ENCODE measurements at regions not wholly inside any gene's neighbourhood (a gene's known extent, or its start where the extent isn't known, plus 50 kb on each side); places are given as distances from the start of the nearest gene placed in this dataset.

- DNase-seq (ENCODE audit: low read depth): no peak
Measured at GRCh38 chr16:6133009-6133557, 1035.5 kb upstream of the EEF2KMT start.

DNA sequence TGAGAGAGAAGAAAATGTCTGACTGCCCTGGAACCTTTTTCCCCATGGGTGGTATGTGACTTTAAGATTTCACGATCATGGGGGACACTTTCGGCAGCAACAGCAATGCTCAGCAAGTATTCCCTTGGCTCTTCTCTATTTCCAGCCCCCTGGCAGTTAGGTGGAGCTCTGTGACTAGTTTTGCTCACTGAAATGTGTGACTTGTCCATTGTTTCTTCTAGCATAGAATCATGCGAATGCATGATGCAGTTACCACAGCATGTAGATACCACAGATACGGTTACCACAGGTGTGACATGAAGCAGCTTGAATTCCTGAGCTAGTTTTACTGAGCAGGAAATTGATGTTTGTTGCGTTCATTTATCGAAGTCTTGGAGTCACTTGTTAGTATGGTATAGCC lies 1034.5 kb upstream of the EEF2KMT start:
- no peak for DNase-seq (ENCODE audit: low read depth)

DNA sequence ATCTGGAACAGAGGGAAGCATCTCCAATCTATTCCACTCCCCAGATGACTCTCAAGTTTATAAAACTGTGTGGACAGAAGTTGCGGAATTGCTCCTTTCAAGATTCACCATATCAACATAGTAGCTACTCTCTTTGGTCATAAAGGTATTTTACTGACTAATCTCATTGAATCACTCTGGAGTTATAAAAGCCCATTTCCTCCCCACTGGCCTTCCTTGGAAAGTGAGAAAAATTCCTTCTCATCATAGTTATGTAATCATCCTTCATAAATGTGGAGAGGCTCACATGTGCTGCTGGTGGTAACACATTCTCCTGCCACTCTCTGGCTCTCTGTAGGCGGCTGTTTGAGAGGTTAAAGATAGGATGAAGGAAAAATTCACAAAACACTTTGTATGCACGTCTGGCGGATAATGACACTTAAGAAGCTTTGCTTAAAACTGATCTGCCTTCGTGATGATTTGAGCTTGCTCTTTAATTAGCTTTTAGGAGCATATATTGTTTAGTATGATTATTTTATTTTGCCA lies 1034.0 kb upstream of the EEF2KMT start:
- no peak for DNase-seq (ENCODE audit: low read depth)

DNA sequence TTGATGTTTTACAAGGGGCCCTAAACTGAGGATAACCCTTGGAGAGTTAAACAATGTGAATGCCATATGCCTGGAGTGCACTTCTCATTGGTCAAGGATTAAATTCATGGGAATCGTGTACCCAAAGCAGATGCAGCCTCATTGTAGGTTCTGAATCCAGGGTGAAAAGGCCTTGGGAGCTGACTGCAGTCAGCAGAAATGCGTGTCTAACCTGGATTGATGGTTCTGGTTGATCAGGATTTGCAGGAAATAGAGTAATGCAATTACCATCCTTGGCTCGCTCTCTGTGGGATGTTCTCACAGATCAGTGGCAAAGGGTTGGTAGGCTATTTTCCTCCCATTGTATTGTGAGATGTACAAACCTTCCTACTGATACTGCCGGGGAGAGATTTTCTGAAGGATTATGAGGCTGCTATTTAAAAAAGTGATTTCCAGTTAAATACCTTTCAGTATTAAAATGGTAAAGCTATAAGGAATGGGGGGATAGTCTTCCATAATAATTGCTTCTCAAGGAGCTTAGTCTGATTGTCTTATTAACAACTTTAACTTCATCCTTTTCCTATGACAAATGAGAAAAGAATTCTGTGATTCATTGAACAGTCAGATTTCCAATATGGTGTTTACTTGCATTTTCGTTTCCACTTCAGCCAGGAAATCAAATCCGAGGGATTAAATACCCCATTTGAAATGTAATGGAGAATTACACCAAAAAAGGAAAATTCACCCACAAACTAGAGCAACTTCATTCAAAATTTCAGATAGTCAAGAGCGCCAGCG lies 1028.1 kb upstream of the EEF2KMT start:
- DNase-seq (ENCODE audit: low read depth): no peak

DNA sequence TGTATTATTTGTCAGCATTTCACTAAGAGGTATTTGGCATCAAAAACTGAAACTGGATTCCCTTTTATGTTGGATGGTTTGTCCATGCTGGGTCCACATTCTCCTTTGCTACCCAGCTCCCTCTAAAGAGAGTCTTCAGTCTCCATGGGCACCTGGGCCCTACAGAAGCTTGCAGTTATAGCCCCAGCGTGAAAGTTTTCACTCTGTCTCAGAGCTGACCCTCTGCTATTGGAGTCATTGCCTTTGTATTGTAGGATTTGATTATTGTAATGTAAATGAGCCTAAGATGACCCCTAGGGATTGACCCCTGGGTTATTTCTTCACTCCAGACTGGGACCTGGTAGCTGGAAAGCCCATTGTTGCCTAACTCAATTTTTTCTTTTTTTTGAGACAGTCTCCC lies 1026.5 kb upstream of the EEF2KMT start:
- DNase-seq (ENCODE audit: low read depth): no peak

DNA sequence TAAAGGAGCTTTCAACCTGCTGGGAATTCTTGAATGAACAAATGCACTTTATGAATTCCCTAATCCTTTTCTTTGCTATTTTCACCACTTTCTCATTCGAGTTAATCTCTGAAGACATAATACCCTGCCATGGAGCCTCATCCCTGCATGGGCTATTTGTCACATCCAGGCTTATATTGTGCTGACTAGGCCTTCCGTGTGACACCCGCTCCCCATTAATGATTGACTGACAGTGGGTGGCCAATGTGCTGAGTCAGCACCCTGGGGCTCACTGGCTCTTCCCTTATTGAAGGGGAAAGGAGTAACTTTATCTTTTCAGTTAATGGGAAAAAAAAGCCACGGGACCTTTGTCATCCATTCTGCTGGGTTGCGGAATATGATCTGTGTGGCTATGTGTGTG lies 1024.8 kb upstream of the EEF2KMT start:
- no peak for DNase-seq (ENCODE audit: low read depth)

GRCh38 chr16:6114691-6115090 lies 1017.1 kb upstream of the EEF2KMT start:
- DNase-seq (ENCODE audit: low read depth): no peak

DNA sequence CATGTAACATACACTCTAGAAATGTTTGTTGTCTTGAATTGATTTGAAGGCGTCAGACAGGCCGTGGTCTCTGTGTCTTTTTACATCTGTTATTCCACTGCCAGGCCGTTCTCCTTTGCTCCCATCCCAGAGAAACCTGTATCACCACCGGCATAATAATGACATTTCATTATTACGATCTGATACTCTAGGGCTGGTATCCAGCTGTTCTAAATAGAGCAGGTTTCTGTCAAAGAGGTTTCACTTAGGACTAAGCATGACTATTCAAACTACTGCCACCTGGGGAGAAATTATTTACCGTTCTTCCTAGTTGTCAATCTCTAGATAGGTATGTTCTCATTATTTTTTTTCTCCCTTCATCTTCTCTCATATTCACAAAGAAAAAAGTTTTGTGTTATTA lies 1016.2 kb upstream of the EEF2KMT start:
- DNase-seq (ENCODE audit: low read depth): no peak

DNA sequence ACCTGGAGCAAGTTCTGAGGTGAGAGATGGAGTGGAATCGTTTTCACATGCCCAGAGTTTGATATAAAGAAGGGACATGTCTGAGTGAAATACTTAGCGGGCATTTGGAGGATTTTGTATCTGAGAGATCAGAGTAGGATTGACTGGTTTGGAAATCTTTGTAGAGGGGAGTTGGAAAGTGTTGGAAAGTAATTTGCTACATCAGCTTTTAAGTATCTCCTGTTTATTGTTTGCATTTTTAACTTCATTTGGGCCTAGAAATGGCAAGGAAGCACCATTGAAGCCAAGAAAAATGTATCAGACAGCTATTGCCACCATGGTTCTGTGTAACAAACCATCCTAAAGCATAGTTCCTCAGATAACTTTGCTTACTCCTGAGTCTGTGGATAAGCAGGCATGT lies 1015.1 kb upstream of the EEF2KMT start:
- DNase-seq (ENCODE audit: low read depth): no peak

DNA sequence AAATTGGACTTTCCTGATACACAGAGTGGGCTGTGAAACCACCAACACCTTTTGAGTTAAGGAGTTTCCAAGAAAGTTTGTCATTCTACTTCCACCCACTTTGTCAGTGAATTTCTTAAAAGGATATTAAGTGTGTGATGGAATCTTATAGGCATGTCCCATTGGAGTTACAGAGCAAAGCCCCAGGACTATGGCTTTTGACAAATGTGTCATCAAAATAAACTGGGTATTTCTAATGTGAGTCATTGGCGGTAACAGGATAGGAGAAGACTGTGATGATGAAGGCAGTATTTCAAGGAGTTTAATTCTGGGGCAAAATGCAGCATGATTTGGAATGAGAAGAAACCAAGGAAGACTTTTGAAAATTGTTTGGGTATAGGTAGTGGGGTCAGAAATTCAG lies 1013.8 kb upstream of the EEF2KMT start:
- no peak for DNase-seq (ENCODE audit: low read depth)

DNA sequence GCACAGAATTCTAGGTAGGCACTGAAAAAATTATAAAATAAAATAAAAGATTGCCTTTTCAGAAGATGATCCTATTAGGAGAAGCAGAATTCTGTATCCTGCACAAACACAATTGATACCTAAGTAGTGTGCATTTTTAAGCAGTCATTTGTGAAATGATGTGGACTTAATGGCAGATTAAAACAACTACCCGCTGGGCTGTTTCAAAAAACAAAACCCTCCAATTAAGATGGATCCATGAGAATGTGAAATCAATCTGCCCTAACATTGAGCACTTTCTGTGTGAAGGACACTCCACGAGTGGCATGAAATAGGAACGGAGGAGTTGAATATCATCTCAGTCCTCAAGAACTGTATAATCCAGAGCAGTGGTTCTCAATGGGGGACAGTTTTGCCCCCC lies 1012.8 kb upstream of the EEF2KMT start:
- no peak for DNase-seq (ENCODE audit: low read depth)

DNA sequence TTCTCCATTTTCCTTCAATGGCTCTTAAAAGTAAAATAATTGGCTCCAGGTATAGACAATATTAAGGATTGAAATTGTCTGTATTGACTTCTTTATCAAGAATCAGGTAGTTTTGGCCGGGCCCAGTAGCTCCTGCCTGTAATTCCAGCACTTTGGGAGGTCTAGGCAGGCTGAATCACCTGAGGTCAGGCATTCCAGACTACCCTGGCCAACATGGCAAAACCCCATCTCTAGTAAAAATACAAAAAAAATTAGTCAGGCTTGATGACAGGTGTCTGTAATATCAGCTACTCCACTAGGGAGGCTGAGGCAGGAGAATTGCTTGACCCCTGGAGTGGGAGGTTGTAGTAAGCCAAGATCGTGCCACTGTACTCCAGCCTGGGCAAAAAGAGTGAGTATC lies 1008.5 kb upstream of the EEF2KMT start:
- DNase-seq (ENCODE audit: low read depth): no peak

DNA sequence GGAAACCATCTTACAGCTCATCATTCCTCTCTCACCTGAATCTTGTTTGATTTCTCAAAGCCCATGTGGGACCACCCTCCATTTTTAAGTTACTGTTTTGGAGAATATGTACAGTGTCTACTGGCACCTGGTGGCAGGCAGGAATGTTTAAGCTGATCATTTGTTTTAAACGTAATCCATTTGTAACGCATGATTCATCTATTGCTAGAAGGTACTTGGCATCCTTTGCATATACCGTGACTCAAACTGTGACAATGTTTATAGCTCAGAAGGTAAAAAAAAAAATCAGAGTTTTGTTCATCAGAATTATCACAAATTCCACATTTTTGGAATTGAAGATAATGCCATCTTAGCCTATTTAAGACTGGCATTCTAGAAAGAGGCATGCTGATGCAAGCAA lies 1007.5 kb upstream of the EEF2KMT start:
- DNase-seq (ENCODE audit: low read depth): no peak

DNA sequence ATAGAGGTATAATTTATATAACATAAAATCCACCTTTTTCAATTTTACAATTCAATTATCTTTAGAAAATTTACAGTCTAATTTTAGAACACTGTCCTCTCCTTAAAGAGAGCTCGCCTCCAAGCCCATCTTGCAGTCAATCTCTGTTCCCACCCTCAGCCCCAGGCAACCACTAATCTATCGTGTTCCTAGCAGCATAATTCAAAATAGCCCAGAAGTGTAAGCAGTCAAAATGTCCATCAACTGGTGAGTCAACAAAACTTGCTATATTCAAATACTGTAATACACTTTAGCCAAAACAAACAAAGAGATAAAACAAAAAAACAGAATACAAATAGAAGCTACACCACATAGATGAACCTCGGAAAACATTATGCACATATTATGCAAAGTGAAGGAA lies 1006.8 kb upstream of the EEF2KMT start:
- no peak for DNase-seq (ENCODE audit: low read depth)

DNA sequence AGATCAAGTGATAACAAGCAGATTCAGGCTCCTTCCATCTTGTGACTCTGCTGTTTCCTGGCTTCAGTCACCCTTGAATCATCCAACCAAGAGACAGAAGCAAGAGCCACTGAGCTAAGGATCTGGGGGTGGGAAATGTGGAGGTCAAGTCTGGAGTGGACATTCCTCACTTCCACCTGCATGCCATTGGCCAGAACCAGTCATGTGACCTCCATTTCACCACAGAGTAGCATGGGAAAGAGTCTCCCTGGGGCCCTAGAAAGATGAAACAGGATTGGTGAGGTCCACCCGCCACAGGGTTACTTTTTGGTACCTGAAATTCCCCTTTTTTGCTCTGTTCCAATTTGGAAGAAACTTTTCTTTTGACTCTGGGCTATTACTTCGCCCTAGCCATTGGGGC lies 1006.0 kb upstream of the EEF2KMT start:
- no peak for DNase-seq (ENCODE audit: low read depth)

DNA sequence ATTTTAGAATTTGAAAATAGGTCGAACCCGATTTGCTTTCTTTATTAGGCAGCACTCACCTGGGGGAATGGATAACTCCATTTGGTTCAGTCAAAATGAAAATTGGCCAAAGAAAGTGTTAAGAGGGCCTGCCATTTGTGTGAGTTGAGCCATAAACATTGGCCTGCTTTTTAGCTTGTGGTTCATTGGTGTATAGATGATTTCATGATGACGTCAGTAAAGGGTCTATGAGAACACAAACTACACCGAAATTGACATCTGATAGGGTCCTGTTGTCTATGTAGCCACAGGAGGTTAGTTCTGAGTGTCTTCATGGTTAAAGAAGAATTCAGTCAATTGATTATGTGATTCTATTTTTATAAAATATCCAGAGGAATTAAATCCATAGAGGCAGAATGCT lies 1001.5 kb upstream of the EEF2KMT start:
- DNase-seq (ENCODE audit: low read depth): no peak

DNA sequence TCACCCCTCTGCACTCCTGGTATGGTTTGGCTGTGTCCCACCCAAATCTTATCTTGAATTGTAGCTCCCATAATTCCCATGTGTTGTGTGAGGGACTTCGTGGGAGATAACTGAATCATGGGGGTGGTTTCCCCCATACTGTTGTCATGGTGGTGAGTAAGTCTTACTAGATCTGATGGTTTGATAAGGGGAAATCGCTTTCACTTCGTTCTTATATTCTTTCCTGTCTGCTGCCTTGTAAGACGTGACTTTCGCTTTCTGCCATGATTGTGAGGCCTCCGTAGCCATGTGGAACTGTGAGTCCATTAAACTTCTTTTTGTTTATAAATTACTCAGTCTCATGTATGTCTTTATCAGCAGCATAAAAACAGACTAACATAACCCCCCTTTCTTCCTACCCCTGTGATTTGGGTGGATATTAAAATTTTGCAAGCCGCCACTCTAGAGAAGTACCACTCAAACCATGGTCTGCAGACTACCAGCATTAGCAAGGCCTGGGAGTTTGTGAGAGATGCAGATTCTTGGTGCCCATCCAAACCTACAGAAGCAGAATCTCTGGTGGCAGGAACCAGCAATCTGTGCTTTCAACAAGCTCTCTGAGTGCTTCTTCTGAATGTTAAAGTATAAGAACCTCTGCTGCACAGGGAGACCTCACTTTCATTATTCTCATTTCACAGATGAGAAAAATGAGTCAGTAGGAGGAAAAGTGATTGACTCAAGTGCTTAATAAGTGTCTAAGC lies 999.5 kb upstream of the EEF2KMT start:
- no peak for DNase-seq (ENCODE audit: low read depth)

DNA sequence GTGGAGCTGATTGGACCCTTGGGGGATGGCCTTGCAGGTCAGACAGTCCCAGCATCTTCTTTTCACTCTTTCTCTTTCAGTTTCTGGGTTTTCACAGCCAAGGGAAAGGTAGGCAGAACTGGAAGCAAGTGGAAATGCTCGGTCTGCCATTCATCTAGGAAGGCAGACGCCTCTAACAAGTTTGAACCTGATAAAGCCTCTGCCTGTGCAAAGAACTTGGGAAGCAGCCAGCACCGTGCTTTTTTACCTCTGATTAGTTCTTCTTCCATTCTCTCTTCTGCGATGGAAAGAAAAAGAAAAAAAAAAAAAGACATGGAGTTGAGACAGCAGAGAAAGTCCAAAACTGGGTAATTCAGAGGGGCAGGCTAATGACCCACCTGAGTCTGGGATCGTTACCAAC lies 997.8 kb upstream of the EEF2KMT start:
- DNase-seq (ENCODE audit: low read depth): no peak

DNA sequence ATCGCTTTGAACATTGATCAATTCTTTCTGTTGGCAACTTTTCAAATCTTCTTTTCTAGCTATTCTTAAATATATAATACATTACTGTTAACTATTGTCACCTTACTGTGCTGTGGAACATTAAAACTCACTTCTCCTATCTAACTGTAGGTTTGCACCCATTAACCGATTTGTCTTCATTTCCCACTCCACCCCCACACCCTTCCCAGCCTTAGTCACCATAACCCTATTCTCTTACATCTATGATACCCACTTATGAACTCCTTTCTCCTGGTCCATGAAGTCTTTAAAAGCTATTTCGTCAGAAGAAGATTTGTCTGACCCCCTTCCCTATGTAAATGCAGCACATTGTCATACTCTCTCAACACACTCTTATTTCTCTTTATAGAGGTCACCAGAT lies 993.4 kb upstream of the EEF2KMT start:
- no peak for DNase-seq (ENCODE audit: low read depth)

GRCh38 chr16:6081320-6081976 lies 983.9 kb upstream of the EEF2KMT start:
- DNase-seq (ENCODE audit: low read depth): no peak

DNA sequence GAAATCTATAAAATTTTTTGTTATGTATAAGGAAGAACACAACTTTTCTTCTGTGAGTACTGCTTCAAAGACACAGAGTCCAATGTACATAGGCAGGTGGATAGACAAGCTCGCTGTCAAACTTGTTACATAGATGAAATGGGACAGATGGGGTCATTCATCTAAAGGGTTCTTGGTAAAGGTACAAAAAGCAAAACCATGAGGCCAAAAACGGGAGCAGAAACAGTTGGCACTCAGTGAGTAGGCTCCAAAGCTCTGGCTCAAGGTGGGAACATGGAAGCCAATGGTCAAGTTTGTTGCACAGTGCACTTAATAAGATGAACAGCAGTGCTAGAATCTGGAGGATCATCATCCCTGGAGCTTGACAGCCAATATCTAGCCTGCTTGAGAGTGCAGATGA lies 979.0 kb upstream of the EEF2KMT start:
- DNase-seq (ENCODE audit: low read depth): no peak

DNA sequence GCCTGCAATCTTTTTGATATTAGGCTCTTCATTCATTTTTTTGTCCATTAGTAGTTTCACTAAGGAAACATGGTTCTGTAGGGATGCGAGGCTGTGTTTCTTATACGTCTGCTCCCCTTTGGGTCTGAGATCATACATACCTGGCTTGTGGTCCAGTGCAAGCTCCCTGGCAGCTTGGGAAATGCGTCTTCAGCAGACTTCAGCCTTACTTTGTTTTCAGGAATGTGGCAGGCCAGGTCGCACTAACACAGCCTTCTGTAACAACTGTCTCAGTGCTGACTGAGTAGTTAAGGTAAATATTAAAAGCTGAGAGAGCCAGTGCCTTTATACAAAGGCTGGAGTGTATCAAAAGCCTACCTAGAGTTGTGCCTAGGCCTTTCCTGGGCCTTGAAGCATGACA lies 970.5 kb upstream of the EEF2KMT start:
- DNase-seq (ENCODE audit: low read depth): no peak

GRCh38 chr16:6066652-6067051 lies 969.1 kb upstream of the EEF2KMT start:
- no peak for DNase-seq (ENCODE audit: low read depth)
